H1 (cell line): ENCODE measurements at regions not wholly inside any gene's neighbourhood (a gene's known extent, or its start where the extent isn't known, plus 50 kb on each side); places are given as distances from the start of the nearest gene placed in this dataset.

Source experiments
- CREB1 ChIP-seq: IDR thresholded peaks from 2 replicates; pipeline ENCODE4 v1.6.1; 2012; ENCODE audit warnings: inconsistent platforms
- JUN ChIP-seq: IDR thresholded peaks from 2 replicates; pipeline ENCODE4 v1.6.1; 2011; ENCODE audit warnings: low read depth, mild to moderate bottlenecking, improper control_type of control experiment, low read length
- NRF1 ChIP-seq: IDR thresholded peaks from 2 replicates; pipeline ENCODE4 v1.6.1; 2011; ENCODE audit warnings: mild to moderate bottlenecking, low read depth, low read length, improper control_type of control experiment
- SP2 ChIP-seq: IDR thresholded peaks from 2 replicates; pipeline ENCODE4 v1.6.1; 2012; ENCODE audit warnings: mild to moderate bottlenecking, low read length, inconsistent platforms
- SP4 ChIP-seq: IDR thresholded peaks from 2 replicates; pipeline ENCODE4 v1.6.1; 2012; ENCODE audit warnings: low read length, inconsistent platforms
- USF2 ChIP-seq: IDR thresholded peaks from 2 replicates; pipeline ENCODE4 v1.6.1; 2011; ENCODE audit warnings: low read length, improper control_type of control experiment
- YY1 ChIP-seq: IDR thresholded peaks from 2 replicates; pipeline ENCODE4 v1.6.1; 2011; ENCODE audit warnings: low read depth, mild to moderate bottlenecking, low read length

DNA sequence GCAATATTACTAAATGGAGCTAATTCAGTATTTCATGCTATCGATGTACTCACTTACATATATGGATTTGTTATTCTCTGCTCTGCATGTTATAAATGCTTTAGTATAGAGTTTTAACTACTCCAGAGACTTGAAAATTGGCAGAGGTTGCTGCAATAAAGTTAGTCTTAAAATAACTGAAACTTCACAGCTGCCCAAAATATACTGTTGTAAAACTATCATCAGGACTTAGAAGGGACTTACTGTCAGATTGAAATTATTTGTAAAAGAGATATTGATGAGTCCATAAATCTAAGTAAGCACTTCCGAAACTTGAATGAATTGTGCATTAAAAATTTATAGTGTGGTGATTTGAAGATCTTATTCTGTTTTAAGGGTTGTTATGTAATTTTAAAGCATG, 1178.2 kb upstream of the PCDH20 start (continued):
- TF ChIP-seq USF2 (no peak), SP4 (no peak), SP2 (no peak), CREB1 (no peak), JUN (no peak), NRF1 (no peak), YY1 (no peak)
